ENCODE measurements at regions not wholly inside any gene's neighbourhood (a gene's known extent, or its start where the extent isn't known, plus 50 kb on each side); places are given as distances from the start of the nearest gene placed in this dataset.

- DNase-seq (ENCODE audit: low read depth) = no peak
- H3K4me3 ChIP-seq (ENCODE audit: low read depth, low read length) = no peak overlapping the region
- TF ChIP-seq CTCF (IDR thresholded peaks at IDR 0.05; ENCODE audit: low read depth, low read length) (no peak), MYC (IDR thresholded peaks at IDR 0.05; ENCODE audit: low read depth, low read length) (no peak), MAX (IDR thresholded peaks at IDR 0.05; ENCODE audit: low read depth, low read length) (no peak), POLR2A (IDR thresholded peaks at IDR 0.05; ENCODE audit: extremely low read depth, insufficient read length) (no peak)
These were observed 231.2 kb upstream of the LYPLAL1 start for GRCh38 chr1:218942431-218942830.

- H3K4me3 ChIP-seq (ENCODE audit: low read depth, low read length) = no peak overlapping the region
- no peak for DNase-seq (ENCODE audit: low read depth)
- TF ChIP-seq POLR2A (IDR thresholded peaks at IDR 0.05; ENCODE audit: extremely low read depth, insufficient read length) = no peak
- TF ChIP-seq CTCF (IDR thresholded peaks at IDR 0.05; ENCODE audit: low read depth, low read length) = no peak
- TF ChIP-seq MYC (IDR thresholded peaks at IDR 0.05; ENCODE audit: low read depth, low read length) = no peak
- no peak for TF ChIP-seq MAX (IDR thresholded peaks at IDR 0.05; ENCODE audit: low read depth, low read length)
These were observed 230.3 kb upstream of the LYPLAL1 start for GRCh38 chr1:218943371-218943770.

GRCh38 chr1:218945050-218945449 lies 228.6 kb upstream of the LYPLAL1 start:
- DNase-seq (ENCODE audit: low read depth) = no peak
- no peak overlapping the region for H3K4me3 ChIP-seq (ENCODE audit: low read depth, low read length)
- TF ChIP-seq MAX (IDR thresholded peaks at IDR 0.05; ENCODE audit: low read depth, low read length) (no peak), CTCF (IDR thresholded peaks at IDR 0.05; ENCODE audit: low read depth, low read length) (no peak), POLR2A (IDR thresholded peaks at IDR 0.05; ENCODE audit: extremely low read depth, insufficient read length) (no peak), MYC (IDR thresholded peaks at IDR 0.05; ENCODE audit: low read depth, low read length) (no peak)

- DNase-seq (ENCODE audit: low read depth) = no peak
- TF ChIP-seq POLR2A (IDR thresholded peaks at IDR 0.05; ENCODE audit: extremely low read depth, insufficient read length) (no peak), CTCF (IDR thresholded peaks at IDR 0.05; ENCODE audit: low read depth, low read length) (no peak), MYC (IDR thresholded peaks at IDR 0.05; ENCODE audit: low read depth, low read length) (no peak), MAX (IDR thresholded peaks at IDR 0.05; ENCODE audit: low read depth, low read length) (no peak)
- no peak overlapping the region for H3K4me3 ChIP-seq (ENCODE audit: low read depth, low read length)
These were observed 227.5 kb upstream of the LYPLAL1 start for GRCh38 chr1:218946147-218946546.

GRCh38 chr1:218948446-218948845 lies 225.2 kb upstream of the LYPLAL1 start:
- no peak overlapping the region for H3K4me3 ChIP-seq (ENCODE audit: low read depth, low read length)
- DNase-seq (ENCODE audit: low read depth) = no peak
- TF ChIP-seq MYC (IDR thresholded peaks at IDR 0.05; ENCODE audit: low read depth, low read length) = no peak
- no peak for TF ChIP-seq POLR2A (IDR thresholded peaks at IDR 0.05; ENCODE audit: extremely low read depth, insufficient read length)
- TF ChIP-seq CTCF (IDR thresholded peaks at IDR 0.05; ENCODE audit: low read depth, low read length) = no peak
- TF ChIP-seq MAX (IDR thresholded peaks at IDR 0.05; ENCODE audit: low read depth, low read length) = no peak

GRCh38 chr1:218953386-218953785 lies 220.3 kb upstream of the LYPLAL1 start:
- no peak for TF ChIP-seq MYC (IDR thresholded peaks at IDR 0.05; ENCODE audit: low read depth, low read length)
- no peak for DNase-seq (ENCODE audit: low read depth)
- no peak overlapping the region for H3K4me3 ChIP-seq (ENCODE audit: low read depth, low read length)

Data from NB4 (cell line).